Prostate gland (tissue), 2 donors: ENCODE measurements at regions not wholly inside any gene's neighbourhood (a gene's known extent, or its start where the extent isn't known, plus 50 kb on each side); places are given as distances from the start of the nearest gene placed in this dataset.

Source experiments
- DNase-seq: peaks from one replicate; pipeline ENCODE4 v3.0.0-alpha.2; 2019; ENCODE audit warnings: low spot score
- H3K27ac ChIP-seq, 2 donors: fragments of 200-600 bp; sonication (generic); 2 replicates each; pipeline ENCODE4 v1.5.1; 2017 to 2019
- H3K27me3 ChIP-seq: fragments of 200-600 bp; sonication (generic); replicated peaks from 2 replicates; pipeline ENCODE4 v1.5.1; 2019; ENCODE audit not compliant: insufficient read depth
- H3K36me3 ChIP-seq, 2 donors: fragments of 200-600 bp; sonication (generic); 1 replicate in 1 of 2; 2 replicates in 1 of 2; pipeline versions ENCODE4 v1.5.1 to v1.8.1; 2017 to 2019
- H3K4me1 ChIP-seq: fragments of 200-600 bp; sonication (generic); replicated peaks from 2 replicates; pipeline ENCODE4 v1.5.1; 2019
- H3K4me3 ChIP-seq, 2 donors: fragments of 200-600 bp; sonication (generic); 2 replicates each; pipeline ENCODE4 v1.5.1; 2017 to 2019
- H3K9me3 ChIP-seq: fragments of 200-600 bp; sonication (generic); 2 replicates; pipeline ENCODE4 v1.5.1; 2017
- POLR2A ChIP-seq: fragments of 450-650 bp; IDR thresholded peaks from one replicate; pipeline ENCODE4 v1.6.1; 2016; ENCODE audit warnings: antibody characterized with exemption, mild to moderate bottlenecking
- POLR2AphosphoS5 ChIP-seq: sonication (generic); formaldehyde crosslinking; IDR thresholded peaks from one replicate; pipeline ENCODE4 v1.6.1; 2017; ENCODE audit warnings: antibody characterized with exemption
- WGBS: methylation state at CpG from one replicate; pipeline ENCODE4 v1.1.5; 2018; 5-methylcytosine and 5-hydroxymethylcytosine counted together
- intact Hi-C: fragments of 100-400 bp; cut with DNase I; formaldehyde crosslinking; loops from one replicate; pipeline ENCODE4 v1.14.2; 2022
- TF ChIP-seq, protein P1 (sequence below), 4 experiments: fragments of 200-600 bp in 2 of 4; fragments of 450-650 bp in 2 of 4; sonication (generic) in 2 of 4; IDR thresholded peaks; 1 replicate in 3 of 4; 2 replicates in 1 of 4; pipeline ENCODE4 v1.5.1; 2016 to 2019; ENCODE audit warnings: antibody characterized with exemption in 4 of 4, mild to moderate bottlenecking in 2 of 4, moderate library complexity in 2 of 4

DNA sequence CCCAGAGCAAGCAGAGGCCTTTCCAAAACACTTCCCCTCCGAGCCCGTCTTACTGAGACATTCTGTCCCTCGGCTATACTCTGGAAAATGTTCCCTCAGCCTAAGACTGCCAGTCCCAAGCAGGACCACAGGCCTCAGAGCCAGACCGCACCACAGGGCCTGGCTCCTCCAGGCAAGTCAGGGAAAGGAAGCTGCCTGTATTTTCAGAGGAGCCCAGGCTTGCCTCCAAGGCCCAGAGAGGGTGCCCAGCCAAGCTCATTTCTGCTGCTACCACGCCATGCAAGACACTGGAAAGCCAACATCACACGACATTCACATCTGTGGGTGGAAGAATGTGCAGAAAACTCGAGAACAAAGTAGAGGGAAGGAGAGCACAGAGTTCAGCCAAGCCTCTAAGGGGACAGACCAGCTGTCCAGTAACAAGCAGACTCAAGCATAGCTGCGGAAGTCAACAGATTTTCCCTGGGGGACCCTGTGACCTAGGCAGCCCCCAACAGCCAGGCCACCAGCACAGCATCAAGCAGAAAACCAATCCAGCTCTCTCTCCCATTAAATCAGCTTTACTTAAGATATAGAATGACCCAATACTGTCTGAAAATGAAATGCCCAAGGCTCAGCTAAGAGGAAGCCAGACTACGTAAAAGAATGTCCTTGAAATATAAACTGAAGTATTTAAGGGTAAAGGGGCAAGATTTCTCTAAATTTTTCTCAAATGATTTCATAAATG, 123.9 kb downstream of the ZFP36L2 start:
- intact Hi-C loops: no loop called here
- Histone ChIP-seq H3K27me3 (no peaks in the 10 kb centered on the region), H3K9me3 (no peaks in the 10 kb centered on the region), H3K4me3 (no peak overlapping the region), H3K4me1 (no peaks in the 10 kb centered on the region), H3K36me3 (no peaks in the 10 kb centered on the region), H3K27ac (peak overlapping the region; percentile 69 to 71)
- DNase-seq: no peak
- 52% methylated on average over 9 of the region's 9 CpGs for WGBS
- TF ChIP-seq POLR2A (no peak), POLR2AphosphoS5 (no peak)
- TF ChIP-seq, protein P1, sequence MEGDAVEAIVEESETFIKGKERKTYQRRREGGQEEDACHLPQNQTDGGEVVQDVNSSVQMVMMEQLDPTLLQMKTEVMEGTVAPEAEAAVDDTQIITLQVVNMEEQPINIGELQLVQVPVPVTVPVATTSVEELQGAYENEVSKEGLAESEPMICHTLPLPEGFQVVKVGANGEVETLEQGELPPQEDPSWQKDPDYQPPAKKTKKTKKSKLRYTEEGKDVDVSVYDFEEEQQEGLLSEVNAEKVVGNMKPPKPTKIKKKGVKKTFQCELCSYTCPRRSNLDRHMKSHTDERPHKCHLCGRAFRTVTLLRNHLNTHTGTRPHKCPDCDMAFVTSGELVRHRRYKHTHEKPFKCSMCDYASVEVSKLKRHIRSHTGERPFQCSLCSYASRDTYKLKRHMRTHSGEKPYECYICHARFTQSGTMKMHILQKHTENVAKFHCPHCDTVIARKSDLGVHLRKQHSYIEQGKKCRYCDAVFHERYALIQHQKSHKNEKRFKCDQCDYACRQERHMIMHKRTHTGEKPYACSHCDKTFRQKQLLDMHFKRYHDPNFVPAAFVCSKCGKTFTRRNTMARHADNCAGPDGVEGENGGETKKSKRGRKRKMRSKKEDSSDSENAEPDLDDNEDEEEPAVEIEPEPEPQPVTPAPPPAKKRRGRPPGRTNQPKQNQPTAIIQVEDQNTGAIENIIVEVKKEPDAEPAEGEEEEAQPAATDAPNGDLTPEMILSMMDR (IDR thresholded peaks at IDR 0.05): no peak

DNA sequence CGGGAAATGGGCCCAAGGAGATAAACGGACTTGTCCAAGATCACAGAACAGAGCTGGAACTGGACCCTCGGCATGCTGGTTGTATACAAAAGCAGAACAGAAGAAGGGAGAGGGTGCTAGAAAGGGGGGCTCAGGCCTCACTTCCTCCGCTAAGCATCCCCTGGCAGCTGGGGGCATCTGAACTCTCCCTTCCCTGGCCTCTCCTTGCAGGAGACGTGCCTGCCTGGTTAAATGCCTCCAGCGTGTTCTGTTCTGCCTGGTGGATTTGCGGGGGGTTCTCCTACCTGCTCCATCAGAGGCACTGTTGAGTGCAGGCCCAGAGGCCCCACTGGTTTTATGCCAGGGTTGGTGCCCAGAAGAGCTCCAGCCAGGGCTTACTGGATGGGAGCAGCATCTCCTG, 124.7 kb downstream of the ZFP36L2 start:
- intact Hi-C loops: no loop called here
- Histone ChIP-seq H3K4me1 (no peaks in the 10 kb centered on the region), H3K27ac (peak overlapping the region; percentile 69 to 71), H3K9me3 (no peaks in the 10 kb centered on the region), H3K36me3 (no peaks in the 10 kb centered on the region), H3K4me3 (no peak overlapping the region), H3K27me3 (no peaks in the 10 kb centered on the region)
- TF ChIP-seq, protein P1 (IDR thresholded peaks at IDR 0.05): no peak
- no peak for TF ChIP-seq POLR2AphosphoS5
- no peak for TF ChIP-seq POLR2A
- DNase-seq: no peak
- 77% methylated on average over 7 of the region's 7 CpGs for WGBS

DNA sequence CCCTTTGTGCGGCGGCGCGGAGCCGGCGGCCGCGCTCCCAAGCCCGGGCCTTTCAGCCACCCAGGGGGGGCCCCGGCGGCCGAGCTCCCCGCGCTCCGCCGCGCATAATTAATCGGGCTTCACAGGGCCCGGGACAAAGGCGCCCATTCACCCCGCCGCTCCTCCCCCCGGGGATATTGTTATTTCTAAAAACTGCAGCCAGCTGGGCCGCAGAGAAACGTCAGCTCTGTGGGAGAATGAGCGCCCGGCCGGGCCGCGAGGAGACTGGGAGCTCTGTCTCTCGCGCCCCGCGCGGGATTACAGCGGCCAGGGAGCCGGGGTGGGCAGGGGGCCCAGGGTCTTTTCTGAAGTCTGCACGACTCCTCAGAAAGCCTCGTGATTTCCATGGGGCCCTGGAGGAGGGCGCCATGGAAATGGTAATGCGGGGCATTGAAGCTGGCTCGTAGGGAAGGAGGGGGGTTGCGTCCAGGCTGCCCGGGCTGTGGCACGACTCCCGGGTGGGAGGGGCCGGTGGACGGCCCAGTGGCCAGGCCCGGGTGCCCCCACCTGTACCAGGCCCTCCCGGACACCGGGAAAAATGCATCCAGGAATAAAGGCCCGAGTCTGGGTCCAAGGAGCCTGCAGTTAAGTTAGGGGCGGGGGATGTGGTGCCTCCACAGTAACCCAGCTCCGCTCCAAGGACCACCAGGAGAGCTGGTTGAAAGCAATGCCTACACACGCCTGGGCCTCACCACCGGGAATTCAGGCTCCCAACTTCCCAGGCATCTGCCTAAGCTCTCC, 125.3 kb downstream of the ZFP36L2 start:
- no peak for DNase-seq
- TF ChIP-seq POLR2AphosphoS5: peak; percentile 24
- TF ChIP-seq, protein P1 (IDR thresholded peaks at IDR 0.05): no peak
- 18% methylated on average over 56 of the region's 56 CpGs for WGBS

DNA sequence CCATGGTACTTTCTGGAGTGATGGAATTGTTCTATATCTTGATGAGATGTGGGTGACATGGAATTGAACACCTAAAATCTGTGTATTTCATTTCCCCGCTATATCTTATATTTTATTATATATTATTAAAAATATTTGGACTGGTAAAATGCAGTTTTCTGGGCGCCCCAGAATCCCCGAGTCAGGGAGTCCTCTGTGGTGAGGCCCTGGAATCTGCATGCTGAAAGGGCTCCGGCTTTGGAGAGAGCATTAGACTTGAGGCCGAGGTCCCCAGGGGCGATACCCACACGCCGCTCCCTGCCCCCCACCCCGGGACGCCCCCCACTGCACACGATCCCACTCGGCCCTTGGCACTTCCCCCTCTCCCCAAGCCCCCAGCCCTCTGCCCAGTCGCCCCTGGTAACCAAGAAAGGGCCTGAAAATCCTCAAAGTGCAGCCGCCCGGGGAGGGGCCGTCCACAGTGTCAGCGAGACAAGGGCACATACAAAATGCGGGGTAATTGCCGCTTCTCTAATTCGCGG, 126.0 kb downstream of the ZFP36L2 start:
- DNase-seq: no peak
- Histone ChIP-seq H3K4me1 (no peaks in the 10 kb centered on the region), H3K4me3 (peak overlapping the region; percentile 24 to 33), H3K27ac (peak overlapping the region; percentile 69 to 71), H3K9me3 (no peaks in the 10 kb centered on the region), H3K36me3 (no peaks in the 10 kb centered on the region), H3K27me3 (no peaks in the 10 kb centered on the region)
- intact Hi-C loops: no loop called here
- TF ChIP-seq, protein P1 (IDR thresholded peaks at IDR 0.05): no peak
- TF ChIP-seq POLR2A (no peak), POLR2AphosphoS5 (no peak)
- WGBS: 61% methylated on average over 21 of the region's 21 CpGs

More for the DNA sequence above, 125.3 kb downstream of the ZFP36L2 start:
- peak overlapping the region; percentile 69 to 71 for H3K27ac ChIP-seq
- H3K4me1 ChIP-seq: no peaks in the 10 kb centered on the region
- H3K36me3 ChIP-seq: no peaks in the 10 kb centered on the region
- H3K27me3 ChIP-seq: no peaks in the 10 kb centered on the region
- peak overlapping the region; percentile 24 to 33 for H3K4me3 ChIP-seq
- no peaks in the 10 kb centered on the region for H3K9me3 ChIP-seq
- intact Hi-C loops: no loop called here
